K562 (cell line): ENCODE measurements at regions not wholly inside any gene's neighbourhood (a gene's known extent, or its start where the extent isn't known, plus 50 kb on each side); places are given as distances from the start of the nearest gene placed in this dataset.
A peak's percentile ranks its signal among the peaks of the same experiment; 100 is the strongest.

Source experiments
- ATF7 ChIP-seq: fragments of 450-650 bp; IDR thresholded peaks from 2 replicates; pipeline ENCODE4 v1.7.1; 2014; ENCODE audit warnings: mild to moderate bottlenecking, moderate library complexity
- CEBPB ChIP-seq: fragments of 450-650 bp; IDR thresholded peaks from 2 replicates; pipeline ENCODE4 v1.6.1; 2016; ENCODE audit warnings: missing genetic modification characterization, missing compliant biosample characterization
- DDX20 ChIP-seq: fragments of 450-650 bp; IDR thresholded peaks from 2 replicates; pipeline ENCODE4 v1.6.1; 2016; ENCODE audit warnings: missing genetic modification characterization, low read depth, mild to moderate bottlenecking, missing compliant biosample characterization, moderate library complexity
- EHMT2 ChIP-seq: fragments of 450-650 bp; IDR thresholded peaks from 2 replicates; pipeline ENCODE4 v1.6.1; 2018; ENCODE audit warnings: antibody characterized with exemption
- FUS ChIP-seq: fragments of 200-400 bp; formaldehyde crosslinking; optimal IDR thresholded peaks from 2 replicates; pipeline ENCODE3; 2017; ENCODE audit warnings: low read depth, low read length
- ILK ChIP-seq: fragments of 450-650 bp; IDR thresholded peaks from 2 replicates; pipeline ENCODE4 v1.6.1; 2016; ENCODE audit warnings: missing genetic modification characterization, low read depth, mild to moderate bottlenecking, missing compliant biosample characterization, moderate library complexity, borderline replicate concordance
- NCOR1 ChIP-seq: fragments of 450-650 bp; IDR thresholded peaks from 2 replicates; pipeline ENCODE4 v1.6.1; 2016; ENCODE audit warnings: mild to moderate bottlenecking, moderate library complexity
- SMAD4 ChIP-seq: fragments of 250-450 bp; sonication (Bioruptor Pico); conservative IDR thresholded peaks from 2 replicates; pipeline ENCODE4 v1.8.0; 2021; ENCODE audit warnings: inconsistent platforms, mild to moderate bottlenecking, moderate library complexity
- SREBF1 ChIP-seq: fragments of 150-350 bp; IDR thresholded peaks from 2 replicates; pipeline ENCODE4 v1.6.1; 2014; ENCODE audit warnings: antibody characterized with exemption, low read depth, low read length, borderline replicate concordance
- TAF1 ChIP-seq: IDR thresholded peaks from 2 replicates; pipeline ENCODE4 v1.6.1; 2011; ENCODE audit warnings: mild to moderate bottlenecking, low read length, moderate library complexity; ENCODE audit not compliant: insufficient read depth, control insufficient read depth, severe bottlenecking; ENCODE audit errors: extremely low read depth
- ZNF197 ChIP-seq: fragments of 200-800 bp; sonication (Bioruptor generic); IDR thresholded peaks from 2 replicates; pipeline ENCODE4 v1.6.1; 2016; ENCODE audit warnings: low read depth, missing genetic modification characterization, missing compliant biosample characterization
- ZNF277 ChIP-seq: fragments of 250-450 bp; sonication (Bioruptor Pico); IDR thresholded peaks from 2 replicates; pipeline ENCODE4 v1.8.0; 2022; ENCODE audit warnings: inconsistent platforms, mild to moderate bottlenecking, moderate library complexity, borderline replicate concordance
- ZNF639 ChIP-seq, 2 experiments: fragments of 200-800 bp in 1 of 2; sonication (Bioruptor generic) in 1 of 2; sonication (generic) in 1 of 2; formaldehyde crosslinking in 1 of 2; IDR thresholded peaks in 1 of 2; conservative IDR thresholded peaks in 1 of 2; 2 replicates each; pipeline versions ENCODE4 v1.5.0 to v1.6.1; 2016 to 2020; ENCODE audit warnings: missing compliant biosample characterization in 1 of 2, missing genetic modification characterization in 1 of 2, missing genetic modification reagents in 1 of 2
- ZZZ3 ChIP-seq: fragments of 450-650 bp; IDR thresholded peaks from 2 replicates; pipeline ENCODE4 v1.6.1; 2016; ENCODE audit warnings: antibody characterized with exemption, mild to moderate bottlenecking, moderate library complexity
- TF ChIP-seq, protein P1 (sequence below): fragments of 200-800 bp; sonication (Bioruptor generic); IDR thresholded peaks from 2 replicates; pipeline ENCODE4 v1.6.1; 2017; ENCODE audit warnings: missing genetic modification characterization, missing compliant biosample characterization
- TF ChIP-seq, protein P2 (sequence below): fragments of 250-450 bp; sonication (Bioruptor Pico); IDR thresholded peaks from 2 replicates; pipeline ENCODE4 v1.8.0; 2022; ENCODE audit warnings: inconsistent platforms
- TF ChIP-seq, protein P3 (sequence below): sonication (generic); formaldehyde crosslinking; IDR thresholded peaks from 2 replicates; pipeline ENCODE4 v1.8.1; 2023; ENCODE audit warnings: mild to moderate bottlenecking, missing genetic modification reagents

GRCh38 chr3:20458994-20459716, 273.1 kb upstream of the SGO1 start (continued):
- TF ChIP-seq, protein P1, sequence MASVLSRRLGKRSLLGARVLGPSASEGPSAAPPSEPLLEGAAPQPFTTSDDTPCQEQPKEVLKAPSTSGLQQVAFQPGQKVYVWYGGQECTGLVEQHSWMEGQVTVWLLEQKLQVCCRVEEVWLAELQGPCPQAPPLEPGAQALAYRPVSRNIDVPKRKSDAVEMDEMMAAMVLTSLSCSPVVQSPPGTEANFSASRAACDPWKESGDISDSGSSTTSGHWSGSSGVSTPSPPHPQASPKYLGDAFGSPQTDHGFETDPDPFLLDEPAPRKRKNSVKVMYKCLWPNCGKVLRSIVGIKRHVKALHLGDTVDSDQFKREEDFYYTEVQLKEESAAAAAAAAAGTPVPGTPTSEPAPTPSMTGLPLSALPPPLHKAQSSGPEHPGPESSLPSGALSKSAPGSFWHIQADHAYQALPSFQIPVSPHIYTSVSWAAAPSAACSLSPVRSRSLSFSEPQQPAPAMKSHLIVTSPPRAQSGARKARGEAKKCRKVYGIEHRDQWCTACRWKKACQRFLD (CRISPR knock-in tag): no peak
- TF ChIP-seq, protein P2, sequence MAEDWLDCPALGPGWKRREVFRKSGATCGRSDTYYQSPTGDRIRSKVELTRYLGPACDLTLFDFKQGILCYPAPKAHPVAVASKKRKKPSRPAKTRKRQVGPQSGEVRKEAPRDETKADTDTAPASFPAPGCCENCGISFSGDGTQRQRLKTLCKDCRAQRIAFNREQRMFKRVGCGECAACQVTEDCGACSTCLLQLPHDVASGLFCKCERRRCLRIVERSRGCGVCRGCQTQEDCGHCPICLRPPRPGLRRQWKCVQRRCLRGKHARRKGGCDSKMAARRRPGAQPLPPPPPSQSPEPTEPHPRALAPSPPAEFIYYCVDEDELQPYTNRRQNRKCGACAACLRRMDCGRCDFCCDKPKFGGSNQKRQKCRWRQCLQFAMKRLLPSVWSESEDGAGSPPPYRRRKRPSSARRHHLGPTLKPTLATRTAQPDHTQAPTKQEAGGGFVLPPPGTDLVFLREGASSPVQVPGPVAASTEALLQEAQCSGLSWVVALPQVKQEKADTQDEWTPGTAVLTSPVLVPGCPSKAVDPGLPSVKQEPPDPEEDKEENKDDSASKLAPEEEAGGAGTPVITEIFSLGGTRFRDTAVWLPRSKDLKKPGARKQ: no peak
- TF ChIP-seq ZZZ3 (no peak), SREBF1 (no peak), ZNF277 (no peak), ATF7 (no peak), EHMT2 (no peak), ZNF197 (no peak), ZNF639 (CRISPR knock-in tag; conservative IDR thresholded peaks at IDR 0.05 in 1 of 2, IDR thresholded peaks at IDR 0.05 in 1 of 2) (no peak), FUS (no peak), ILK (tag) (no peak), SMAD4 (CRISPR knock-in tag) (no peak), CEBPB (tag) (no peak), TAF1 (no peak), DDX20 (tag) (no peak), NCOR1 (peak; percentile 62)
- TF ChIP-seq, protein P3, sequence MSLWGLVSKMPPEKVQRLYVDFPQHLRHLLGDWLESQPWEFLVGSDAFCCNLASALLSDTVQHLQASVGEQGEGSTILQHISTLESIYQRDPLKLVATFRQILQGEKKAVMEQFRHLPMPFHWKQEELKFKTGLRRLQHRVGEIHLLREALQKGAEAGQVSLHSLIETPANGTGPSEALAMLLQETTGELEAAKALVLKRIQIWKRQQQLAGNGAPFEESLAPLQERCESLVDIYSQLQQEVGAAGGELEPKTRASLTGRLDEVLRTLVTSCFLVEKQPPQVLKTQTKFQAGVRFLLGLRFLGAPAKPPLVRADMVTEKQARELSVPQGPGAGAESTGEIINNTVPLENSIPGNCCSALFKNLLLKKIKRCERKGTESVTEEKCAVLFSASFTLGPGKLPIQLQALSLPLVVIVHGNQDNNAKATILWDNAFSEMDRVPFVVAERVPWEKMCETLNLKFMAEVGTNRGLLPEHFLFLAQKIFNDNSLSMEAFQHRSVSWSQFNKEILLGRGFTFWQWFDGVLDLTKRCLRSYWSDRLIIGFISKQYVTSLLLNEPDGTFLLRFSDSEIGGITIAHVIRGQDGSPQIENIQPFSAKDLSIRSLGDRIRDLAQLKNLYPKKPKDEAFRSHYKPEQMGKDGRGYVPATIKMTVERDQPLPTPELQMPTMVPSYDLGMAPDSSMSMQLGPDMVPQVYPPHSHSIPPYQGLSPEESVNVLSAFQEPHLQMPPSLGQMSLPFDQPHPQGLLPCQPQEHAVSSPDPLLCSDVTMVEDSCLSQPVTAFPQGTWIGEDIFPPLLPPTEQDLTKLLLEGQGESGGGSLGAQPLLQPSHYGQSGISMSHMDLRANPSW (CRISPR knock-in tag): no peak
